Superior temporal gyrus (tissue), 1 donor: ENCODE measurements at regions not wholly inside any gene's neighbourhood (a gene's known extent, or its start where the extent isn't known, plus 50 kb on each side); places are given as distances from the start of the nearest gene placed in this dataset.
"Not testable (repeated sequence)": the region's sequence is repeated elsewhere in the genome, so short reads cannot be mapped to it uniquely, and the experiment has no call there.

Experiments
- DNase-seq: peaks from one replicate; pipeline ENCODE4 v3.0.0-alpha.2; 2016; ENCODE audit errors: extremely low spot score

DNA sequence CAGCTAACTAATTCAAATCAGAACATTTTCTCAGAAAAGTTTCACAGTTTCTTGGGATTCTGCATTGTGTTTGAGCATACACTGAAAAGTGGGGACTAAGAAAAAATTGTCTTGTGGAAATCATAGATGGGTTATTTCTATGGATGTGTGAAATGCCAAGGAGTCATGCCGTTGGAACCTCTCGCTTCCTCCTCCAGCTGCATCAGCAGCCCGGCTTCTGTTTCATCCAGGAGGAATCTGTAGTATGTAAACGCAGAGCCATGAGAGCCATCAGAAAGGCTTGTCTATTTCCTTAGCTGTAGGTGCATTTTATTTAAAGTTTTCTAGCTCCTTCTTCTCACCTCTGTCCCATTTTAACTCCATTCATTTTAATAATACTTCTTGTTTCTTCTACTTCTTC, 1144.1 kb downstream of the GATA3 start:
- DNase-seq = no peak

DNA sequence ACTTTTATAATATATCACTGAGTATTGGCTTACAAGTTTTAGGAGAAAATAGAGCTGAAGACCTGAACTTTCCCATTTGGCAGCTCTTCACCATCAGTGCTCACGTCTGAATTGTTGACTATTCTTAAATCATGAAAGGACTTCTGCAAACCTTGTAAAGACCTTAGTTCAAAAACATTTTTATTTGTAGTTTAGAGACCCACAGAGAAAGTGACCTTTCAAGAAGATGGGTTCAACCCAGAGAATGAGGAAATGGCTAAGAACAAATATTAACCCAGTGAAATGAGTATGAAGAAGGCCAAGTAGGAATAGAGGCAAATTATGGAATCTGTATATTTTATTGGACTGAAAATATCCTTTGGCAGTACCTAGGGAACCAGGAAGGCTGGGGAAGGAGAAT, 1151.1 kb downstream of the GATA3 start:
- DNase-seq = no peak

DNA sequence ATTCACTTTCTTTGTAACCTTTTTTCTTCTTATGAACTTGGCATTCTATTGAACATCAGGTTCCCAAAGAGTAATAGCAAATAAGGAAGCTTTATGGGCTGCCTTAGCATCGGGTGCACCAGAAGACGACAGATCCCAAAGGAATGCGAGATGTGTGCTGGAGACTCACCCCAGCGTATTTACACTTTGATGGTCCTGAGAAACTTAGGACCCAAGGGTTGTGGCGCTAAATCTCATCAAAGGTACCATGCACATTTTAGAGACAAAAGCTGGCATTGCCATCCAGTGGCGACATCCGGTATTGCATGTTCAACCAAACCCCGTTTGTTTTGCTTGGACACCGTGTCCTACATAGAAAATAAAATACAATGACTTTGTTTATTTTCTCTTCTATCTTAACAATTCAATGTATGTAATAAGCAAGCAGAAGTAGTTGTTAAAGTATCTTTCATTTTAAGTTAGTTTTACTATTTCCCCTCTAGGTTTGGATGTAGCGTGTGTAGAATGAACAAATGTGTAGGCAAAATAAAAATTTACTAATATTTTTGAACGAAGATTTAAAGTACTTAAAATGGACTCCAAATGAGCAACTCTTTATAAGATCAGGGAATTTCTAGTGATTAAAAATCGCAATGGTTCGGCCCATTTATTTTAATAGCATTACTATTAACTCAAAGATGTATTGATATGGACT, 1154.8 kb downstream of the GATA3 start:
- peak; percentile 91 for DNase-seq

DNA sequence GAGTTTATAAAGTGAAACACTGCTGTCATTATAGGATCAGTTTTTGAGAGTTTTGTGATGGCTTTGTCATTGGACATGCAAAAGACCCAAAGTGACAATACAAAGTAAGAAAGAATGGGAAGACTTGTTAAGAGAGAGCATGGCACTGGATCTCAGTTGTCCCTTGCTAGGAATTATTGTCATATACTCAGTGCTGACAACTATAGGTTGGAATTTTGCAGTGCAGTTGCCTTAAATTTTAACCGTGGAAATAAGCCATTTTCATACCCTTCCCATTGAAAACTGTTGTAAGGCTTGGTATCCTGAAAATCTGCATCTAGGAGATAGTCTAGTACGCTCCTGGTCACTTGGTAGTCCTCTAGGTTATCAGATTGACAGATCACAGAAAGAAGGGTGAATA, 1156.7 kb downstream of the GATA3 start:
- no peak for DNase-seq

DNA sequence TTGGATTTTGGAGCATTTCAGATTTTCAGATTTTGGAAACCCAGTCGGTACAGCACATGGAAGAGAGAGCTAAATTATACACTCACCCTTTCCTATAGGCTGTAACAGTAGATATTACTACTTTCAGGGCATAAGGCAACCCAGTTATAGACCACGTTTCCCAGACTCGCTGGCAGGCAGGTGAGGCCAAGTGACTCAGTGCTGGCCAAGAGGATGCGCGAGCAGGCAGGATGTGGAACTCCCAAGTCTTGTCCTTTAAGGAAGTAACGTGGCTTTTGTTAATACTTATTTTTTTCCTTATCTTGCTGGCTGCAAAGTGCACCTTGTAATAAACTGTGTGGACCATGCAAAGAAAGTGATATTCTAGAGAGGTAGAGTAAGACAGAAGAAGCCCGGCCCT, 1160.1 kb downstream of the GATA3 start:
- DNase-seq = no peak

DNA sequence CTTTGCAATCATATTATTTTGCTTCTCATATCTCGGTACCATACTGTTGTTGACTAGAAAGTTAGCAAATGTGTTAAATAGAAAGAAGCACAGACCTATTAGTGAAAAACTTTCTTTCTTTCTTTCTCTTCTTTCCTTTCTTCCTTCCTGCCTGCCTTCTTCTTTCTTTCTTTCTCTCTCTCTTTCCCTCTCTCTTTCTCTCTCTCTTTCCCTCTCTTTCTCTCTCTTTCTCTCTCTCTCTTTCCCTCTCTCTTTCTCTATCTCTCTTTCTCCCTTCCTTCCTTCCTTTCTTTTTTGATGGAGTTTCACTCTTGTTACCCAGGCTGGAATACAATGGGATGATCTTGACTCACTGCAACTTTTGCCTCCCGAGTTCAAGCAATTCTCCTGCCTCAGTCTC, 1160.6 kb downstream of the GATA3 start:
- no peak for DNase-seq

DNA sequence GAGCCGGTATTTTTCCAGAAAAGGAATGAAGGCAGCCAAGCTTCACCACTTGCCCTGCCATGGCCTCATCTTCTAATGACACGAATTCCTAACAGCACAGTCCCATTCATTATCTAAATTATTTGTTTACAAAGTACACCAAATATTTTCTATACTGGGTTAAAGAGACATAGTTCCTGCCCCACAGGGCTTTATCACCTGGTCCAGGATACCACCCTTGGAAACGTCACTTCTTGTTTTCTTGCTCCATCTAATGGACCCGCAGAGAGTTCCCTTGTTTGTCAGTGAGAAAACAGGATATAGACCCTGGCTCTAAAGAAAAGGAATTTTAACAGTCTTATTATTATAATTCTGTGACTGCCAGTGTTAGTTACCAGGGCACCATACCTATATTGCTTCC, 1165.4 kb downstream of the GATA3 start:
- no peak for DNase-seq

DNA sequence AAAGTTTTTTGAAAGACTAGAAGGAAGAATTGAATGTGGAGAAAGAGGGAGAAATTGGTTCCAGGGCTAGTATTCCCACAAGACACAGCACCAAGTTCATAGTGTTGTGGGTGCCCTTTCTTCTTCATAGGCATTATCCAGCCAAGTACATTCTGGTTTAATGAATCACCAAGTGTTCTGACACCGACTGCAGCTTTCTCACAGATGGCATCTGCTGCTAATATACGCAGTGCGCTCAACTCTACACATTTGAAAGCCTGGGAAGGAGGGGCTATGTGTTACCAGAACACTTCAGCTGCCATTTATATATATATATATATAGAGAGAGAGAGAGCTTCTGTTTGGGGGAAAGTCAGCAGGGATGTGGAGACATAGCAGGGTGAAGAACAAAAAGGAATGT, 1168.4 kb downstream of the GATA3 start:
- no peak for DNase-seq

DNA sequence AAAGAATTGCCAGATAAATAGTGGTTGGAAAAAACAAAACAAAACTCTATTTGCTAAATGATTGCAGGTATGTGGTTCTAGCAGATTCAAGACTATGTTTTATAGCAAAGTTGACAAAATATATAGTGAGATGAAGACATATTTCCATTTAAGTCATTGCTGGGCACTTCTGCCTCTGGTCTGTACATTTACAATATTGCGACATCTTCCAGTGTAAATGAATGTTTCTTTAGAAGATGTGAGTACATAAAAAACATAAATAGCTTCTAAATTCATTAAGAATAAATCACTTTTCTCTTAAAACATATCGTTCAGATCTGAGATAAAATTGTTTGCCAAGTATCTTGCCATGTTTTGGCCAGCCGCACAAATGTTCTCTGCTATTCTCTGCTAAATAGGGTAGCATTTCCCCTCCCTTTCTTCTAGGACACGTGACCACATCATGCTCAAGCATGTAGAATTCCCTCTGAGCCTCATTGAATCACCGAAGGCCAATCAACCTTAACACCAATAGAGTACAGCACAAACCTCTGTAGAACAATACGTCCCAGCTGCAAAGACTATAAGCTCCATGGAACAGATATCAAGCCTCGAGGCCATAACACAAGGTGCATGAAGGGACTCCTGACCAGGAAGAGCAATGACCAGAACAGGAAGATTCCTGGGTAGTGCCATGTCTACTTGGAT, 1173.3 kb downstream of the GATA3 start:
- no peak for DNase-seq

DNA sequence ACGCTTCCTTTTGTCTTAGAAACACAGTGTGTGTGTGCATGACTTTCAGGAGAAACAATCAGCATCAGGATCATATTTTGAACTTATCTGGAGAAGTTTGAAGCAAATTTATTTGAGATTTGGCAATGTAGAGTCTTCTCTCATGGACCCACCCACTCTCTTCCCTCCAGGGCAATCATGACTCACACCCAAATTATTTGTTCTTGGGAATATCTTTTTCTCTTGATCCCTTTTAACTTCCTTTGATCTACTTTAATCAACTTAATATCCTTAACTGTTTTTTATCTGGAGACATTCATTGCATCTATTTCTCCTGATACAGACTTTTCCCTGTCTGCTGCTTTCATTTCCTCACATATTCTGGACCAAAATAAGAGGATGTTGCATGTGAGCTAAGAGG, 1174.3 kb downstream of the GATA3 start:
- no peak for DNase-seq

DNA sequence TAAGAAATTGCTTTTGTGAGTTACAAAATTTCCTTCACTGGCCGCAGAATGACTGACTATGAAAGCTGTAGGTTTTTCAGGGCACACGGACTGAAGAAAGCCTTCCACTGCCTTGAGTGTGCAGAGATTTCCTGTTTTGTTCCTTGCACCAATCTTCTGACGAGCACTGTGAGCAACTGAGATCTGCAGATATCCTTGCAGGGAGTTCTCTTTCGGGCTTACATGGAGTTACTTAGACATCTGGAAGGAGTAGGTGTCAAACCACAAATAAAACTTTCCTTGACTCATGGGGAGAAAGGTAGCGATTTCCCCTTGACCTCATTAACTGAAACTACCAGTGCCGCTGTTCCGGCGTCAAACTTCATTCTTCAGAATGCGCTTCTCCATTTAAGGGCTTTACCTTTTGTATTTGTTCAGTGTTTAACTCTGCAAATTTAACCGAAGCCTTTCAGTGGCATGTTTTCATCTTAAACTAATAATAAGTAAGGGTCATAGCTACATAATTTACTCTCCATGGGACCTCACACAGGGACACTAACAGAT, 1175.3 kb downstream of the GATA3 start:
- no peak for DNase-seq

DNA sequence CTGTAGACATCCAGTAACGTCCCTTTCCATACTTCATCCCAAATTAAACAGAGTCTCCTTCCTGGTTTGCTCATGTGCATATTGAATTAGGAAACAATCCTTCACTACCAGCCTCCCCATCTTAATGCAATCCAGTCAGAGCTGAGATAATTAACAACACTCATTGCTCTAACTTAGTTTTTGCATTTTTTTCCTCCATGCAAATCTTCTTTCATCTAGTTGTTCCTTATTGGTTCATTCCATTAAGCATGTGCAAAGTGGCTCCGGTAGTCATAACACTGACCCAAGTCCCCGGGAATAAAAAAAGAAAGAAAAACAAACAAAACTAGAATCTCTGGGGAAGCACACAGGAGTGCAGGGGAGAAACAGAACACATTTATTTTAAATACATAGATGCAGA, 1176.1 kb downstream of the GATA3 start:
- DNase-seq = no peak

DNA sequence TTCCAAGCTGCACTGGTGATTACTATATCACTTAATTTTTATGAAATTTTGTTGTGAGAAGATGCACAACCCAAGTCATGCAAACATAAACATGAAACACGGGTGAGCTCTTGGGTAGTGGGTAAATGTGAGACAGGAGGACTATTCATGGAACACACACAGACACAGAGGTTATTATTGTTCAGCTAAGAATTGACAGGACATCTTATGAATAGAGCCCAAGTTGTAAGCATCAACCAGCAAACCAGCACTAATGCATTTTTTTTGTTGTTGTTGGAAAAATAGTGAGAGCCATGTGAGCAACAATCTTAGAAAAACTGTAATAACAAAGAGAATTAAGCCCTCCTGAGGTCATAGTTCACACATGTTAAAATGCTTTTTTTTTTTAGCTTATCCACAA, 1179.7 kb downstream of the GATA3 start:
- DNase-seq = no peak

DNA sequence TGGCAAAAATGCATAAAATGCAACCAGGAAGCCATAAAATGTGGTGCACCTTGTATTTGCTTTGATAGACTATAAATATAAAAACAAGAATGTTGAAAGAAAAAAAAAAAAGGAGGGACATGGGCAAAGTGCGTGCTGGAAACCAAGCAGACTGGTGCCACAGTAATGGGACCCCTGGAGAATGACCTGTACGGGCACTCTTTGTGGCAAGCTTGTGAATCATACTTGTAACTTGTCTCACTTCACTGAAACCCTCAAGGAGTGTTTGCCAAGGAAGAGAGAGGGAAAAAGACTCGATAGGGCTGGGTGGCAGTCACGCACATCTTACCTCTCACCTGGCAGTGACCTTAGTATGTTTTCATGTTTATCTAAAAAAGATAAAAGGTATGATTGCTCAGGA, 1183.6 kb downstream of the GATA3 start:
- DNase-seq = no peak

DNA sequence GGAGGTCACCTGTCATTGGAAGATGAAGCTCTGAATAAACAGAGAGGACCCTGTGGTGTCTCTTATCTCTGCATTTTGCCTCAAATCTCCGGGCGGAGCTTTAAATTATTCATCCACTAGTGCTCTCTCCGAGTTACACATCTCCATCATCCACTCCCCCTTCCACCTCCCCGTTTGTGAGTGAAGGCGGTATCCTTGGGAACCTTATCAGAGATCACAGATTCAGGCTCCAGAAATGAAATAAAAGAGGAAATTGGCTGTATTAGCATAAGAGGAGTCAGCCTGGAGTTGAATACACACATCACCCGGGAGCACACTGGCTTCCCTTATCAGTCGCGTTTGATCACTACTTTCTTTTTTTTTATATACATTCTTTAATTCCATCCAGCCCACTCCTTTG, 1184.8 kb downstream of the GATA3 start:
- DNase-seq = no peak

DNA sequence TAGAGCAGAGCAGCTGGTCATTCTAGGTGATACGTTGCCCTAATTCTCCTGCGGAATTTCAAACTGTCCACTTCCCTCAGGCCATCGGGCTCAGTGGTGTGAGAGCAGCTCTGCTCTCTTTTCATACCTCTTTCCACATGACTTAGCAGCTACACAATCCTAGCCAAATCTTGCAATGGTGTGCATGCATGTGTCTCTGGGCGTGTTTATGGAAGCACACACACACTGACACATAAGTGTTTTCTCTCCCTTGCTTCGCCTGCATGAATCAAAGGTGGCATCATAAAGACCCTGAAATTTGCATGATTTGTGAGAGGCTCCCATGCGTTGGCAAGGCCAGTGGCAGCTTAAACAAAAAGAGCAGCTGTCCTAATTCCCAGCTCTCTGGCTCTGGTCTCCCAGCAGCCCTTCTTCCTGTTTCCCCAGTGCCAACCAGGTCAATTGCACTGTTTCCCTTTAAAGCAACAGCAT, 1189.5 kb downstream of the GATA3 start:
- DNase-seq = no peak

DNA sequence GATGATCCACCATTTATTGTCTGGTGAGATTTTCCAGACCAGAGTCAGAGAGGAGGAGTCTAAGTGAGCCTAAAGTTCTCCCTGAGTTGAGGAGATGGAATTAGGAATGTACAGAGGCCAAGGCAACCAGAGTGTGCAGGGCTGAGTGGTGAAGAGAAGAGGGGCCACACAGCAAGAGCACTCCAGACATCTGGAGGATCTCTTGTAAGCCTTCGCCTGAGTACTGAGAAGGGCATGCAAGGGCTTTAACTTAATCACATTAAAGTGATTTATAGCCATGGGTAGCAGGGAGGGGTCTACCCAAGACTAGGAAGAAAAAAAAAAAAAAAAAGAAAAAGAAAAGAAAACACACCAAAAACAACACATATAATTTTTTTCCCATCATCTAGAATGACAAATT, 1190.4 kb downstream of the GATA3 start:
- DNase-seq = no peak

DNA sequence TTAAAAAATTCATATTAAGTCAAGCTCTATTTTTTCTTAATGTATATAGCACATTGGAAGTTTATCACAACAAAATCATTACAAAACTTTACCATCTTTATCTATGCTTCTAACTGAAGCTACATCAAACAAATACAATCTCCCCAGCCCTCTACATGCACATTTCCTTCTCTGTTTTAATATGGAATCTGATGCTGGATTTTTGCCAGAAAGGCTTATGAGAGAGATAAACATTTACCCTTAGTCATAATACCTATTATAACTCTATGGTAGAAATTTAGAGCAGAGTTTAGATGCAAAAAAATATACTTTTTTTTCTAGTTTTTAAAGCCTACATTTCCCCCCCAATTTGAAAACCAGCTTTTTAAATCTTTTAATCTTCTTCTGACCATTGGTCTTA, 1198.6 kb downstream of the GATA3 start:
- no peak for DNase-seq

DNA sequence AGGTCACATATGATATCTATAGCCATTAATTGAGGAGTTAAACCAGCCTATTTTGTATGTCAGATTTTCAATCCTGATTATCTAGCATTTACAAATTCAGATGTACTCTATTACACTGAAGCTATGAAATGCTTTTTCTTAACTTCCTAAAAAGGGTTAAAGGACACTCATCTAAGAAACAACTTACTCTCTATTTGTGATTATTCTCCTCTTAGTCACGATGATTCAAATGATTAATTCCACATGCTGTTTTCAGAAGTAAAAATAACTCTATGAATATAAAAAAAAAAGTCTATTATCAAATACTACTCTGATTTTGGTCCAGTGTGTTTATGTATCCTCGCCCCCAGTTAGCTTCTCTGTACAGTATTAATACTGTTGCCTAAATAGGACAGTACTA, 1199.9 kb downstream of the GATA3 start:
- no peak for DNase-seq

DNA sequence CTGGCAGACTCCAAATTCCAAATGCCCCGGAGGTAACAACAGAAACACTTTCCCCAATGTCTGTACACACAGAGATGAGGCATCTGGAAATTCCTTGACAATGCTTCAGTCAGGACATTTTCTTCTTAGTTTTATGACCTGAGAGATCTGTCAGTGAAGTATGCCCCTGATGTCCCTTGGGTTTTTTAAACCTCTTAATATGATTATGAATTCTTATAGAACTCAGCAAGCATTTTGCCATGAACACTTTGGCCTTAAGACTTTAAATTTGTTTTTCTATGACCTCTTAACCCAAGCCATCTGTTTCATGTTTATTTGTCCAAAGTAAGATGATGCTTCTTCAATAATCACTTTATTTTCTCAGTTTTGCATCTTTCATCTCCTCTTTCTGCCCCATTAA, 1206.2 kb downstream of the GATA3 start:
- DNase-seq = no peak

DNA sequence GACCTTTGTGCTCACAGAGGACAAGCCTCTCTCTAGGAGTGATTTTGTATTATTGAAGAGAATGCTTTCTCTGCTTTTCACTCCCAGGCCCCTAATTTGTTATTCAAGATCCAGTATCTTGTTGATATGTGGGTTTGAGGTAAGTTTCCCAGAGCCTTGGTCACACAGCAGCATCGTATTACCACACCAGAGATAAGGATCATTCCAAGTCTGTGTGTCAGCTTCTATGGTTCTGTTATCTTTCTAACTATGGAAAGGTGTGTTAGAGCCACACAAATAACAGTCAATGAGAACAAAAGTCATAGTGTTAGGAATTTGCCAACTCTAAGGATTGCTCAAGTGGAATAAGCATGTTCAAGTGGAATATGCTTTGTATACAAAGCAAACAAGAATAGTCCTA, 1208.3 kb downstream of the GATA3 start:
- no peak for DNase-seq

DNA sequence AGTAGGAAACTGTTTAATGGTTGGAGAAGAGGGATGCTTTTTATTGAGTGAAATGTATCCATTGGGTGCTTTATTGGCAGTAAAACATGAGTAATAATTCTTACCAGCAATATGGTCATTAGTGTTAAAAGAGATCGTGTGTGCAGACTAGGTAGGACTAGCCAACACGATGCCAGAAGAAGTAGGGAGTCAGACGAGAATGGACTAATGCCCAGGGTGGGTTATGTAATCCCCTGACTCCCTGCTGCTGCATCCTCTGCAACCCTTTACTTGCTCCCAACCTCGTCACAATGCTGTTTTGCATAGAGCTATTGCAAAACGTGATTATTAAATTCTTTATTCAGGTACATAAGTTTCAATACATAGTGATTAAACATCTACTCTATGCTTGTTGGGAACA, 1213.7 kb downstream of the GATA3 start:
- DNase-seq = no peak

DNA sequence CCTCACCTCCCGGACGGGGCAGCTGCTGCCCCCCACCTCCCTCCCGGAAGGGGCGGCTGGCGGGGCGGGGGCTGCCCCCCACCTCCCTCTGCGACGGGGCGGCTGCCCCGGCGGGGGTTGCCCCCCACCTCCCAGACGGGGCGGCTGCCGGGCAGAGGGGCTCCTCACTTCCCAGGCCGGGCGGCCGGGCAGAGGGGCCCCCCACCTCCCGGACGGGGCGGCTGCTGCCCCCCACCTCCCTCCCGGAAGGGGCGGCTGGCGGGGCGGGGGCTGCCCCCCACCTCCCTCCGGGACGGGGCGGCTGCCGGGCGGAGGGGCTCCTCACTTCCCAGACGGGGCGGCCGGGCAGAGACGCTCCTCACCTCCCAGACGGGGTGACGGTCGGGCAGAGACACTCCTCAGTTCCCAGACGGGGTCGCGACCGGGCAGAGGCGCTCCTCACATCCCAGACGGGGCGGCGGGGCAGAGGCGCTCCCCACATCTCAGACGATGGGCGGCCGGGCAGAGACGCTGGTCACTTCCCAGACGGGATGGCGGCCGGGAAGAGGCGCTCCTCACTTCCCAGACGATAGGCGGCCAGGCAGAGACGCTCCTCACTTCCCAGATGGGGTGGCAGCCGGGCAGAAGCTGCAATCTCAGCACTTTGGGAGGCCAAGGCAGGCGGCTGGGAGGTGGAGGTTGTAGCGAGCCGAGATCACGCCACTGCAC, 1218.8 kb downstream of the GATA3 start:
- not testable (repeated sequence) for DNase-seq
